Loucy (cell line): ENCODE measurements at regions not wholly inside any gene's neighbourhood (a gene's known extent, or its start where the extent isn't known, plus 50 kb on each side); places are given as distances from the start of the nearest gene placed in this dataset.

ENCODE experiments used
- EZH2phosphoT487 ChIP-seq: fragments of 200-600 bp; IDR thresholded peaks from 2 replicates; pipeline ENCODE4 v1.6.1; 2018; ENCODE audit warnings: antibody characterized with exemption, mild to moderate bottlenecking, moderate library complexity, borderline replicate concordance
- TF ChIP-seq, protein P1 (sequence below): fragments of 200-600 bp; sonication (generic); conservative IDR thresholded peaks from 2 replicates; pipeline ENCODE4 v1.5.1; 2014; ENCODE audit warnings: mild to moderate bottlenecking, antibody characterized with exemption, low read length

DNA sequence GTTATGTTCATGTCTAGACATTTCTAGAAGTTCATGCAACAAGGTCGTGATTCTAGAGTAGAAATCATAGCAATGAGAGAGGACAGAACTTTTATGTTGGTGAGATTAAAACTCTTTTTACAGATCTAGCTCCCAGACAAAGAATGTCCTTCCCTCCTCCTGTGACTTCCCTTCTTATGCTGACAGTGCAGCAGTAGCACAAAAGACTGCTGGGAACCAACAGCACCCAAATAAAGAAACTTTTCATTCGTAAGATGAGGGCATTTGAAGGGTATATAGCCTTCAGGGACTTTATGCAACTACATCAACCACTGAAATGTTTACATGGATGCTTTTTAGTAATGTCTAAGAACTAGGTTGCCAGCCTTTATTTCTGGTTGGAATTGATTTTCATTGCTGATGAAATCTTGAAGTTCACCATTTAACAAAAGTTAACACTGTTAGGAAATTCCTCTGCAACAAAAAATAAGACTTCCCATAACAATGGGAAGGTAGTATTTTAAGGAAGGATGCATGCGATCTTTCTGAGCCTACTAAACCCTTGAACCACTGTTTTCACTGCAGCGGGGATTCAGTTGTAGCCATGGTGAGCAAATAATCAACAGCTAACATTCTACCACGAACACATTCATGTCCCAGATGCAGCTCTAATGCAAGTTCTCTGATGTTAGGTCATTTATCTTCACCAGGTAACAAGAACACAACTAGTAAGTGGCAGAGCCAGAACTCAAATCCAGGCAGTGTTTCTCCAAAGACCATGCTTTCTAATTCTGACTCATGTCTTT lies 672.8 kb downstream of the PTPRC start:
- TF ChIP-seq, protein P1, sequence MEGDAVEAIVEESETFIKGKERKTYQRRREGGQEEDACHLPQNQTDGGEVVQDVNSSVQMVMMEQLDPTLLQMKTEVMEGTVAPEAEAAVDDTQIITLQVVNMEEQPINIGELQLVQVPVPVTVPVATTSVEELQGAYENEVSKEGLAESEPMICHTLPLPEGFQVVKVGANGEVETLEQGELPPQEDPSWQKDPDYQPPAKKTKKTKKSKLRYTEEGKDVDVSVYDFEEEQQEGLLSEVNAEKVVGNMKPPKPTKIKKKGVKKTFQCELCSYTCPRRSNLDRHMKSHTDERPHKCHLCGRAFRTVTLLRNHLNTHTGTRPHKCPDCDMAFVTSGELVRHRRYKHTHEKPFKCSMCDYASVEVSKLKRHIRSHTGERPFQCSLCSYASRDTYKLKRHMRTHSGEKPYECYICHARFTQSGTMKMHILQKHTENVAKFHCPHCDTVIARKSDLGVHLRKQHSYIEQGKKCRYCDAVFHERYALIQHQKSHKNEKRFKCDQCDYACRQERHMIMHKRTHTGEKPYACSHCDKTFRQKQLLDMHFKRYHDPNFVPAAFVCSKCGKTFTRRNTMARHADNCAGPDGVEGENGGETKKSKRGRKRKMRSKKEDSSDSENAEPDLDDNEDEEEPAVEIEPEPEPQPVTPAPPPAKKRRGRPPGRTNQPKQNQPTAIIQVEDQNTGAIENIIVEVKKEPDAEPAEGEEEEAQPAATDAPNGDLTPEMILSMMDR, result no peak
- TF ChIP-seq EZH2phosphoT487, result no peak
